ENCODE measurements at regions not wholly inside any gene's neighbourhood (a gene's known extent, or its start where the extent isn't known, plus 50 kb on each side); places are given as distances from the start of the nearest gene placed in this dataset.

DNA sequence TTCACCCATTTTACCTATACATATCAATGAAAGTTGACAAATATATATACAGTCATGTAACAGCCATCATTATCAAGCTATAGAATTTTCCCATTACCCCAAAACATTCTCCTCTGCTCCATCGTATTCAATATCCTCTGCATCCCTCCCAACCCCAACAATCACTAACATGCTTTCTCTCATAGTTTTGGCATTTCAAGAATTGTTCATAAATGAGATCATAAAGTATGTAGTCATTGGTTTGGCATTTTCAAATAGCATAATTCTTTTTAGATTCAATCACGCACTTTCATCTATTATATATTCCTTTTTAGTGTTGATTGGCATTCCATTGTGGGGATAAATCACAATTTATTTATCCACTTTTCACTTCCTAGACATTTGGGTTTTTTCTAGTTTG lies 866.0 kb upstream of the TMEM132C start:
- DNase-seq (ENCODE audit: low read depth in 2 of 2, low spot score in 1 of 2), result no peak

DNA sequence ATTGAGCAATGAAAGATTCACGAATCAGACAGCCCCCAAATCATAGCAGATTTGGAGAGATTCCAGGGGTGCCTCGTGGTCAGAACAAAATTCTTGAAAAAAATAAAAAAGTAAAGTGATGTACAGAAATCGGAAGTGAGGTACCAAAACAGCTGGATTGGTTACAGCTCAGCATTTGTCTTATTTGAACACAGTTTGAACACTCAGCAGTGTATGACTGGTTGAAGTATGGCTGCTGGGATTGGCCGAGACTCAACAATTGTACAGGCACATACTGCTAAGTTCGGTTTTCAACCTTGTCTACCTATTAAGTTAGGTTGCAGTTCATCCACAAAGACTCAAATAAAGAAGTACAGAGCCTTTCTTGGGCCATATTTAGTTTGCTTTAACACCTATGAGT lies 865.4 kb upstream of the TMEM132C start:
- DNase-seq (ENCODE audit: low read depth in 2 of 2, low spot score in 1 of 2), result no peak

DNA sequence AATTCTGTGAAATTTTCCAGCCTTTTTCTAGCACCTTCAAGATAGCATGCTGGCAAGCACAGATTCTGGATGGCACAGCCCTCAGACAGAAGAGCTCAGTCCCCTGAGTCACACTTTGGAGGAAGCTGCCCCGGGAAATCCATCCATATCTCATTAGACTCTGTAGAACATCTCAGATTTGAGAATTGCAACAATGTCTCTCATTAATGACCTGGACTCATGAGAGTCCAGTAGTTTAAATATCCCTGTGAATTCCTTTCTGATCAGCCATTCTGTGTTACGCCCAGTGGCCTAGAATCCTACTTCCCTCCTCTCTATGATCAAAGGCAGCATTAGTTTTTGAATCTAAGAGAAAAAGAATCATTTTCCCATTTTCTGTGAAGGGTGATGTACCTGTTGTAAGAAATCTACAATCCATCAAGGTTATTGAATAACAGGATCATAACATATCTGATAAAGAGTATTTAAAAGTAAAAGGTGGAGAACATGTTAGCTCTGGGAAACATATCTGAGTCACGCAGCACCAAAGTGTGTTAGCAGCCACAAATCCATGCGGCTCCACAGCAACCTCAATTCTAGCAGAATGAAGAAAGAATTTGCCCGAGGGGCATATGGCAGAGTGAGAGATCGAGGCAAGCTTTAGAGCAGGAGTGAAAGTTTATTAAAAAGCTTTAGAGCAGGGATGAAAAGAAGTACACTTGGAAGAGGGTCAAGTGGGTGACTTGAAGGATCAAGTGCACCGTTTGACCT lies 855.6 kb upstream of the TMEM132C start:
- no peak for DNase-seq (ENCODE audit: low read depth in 2 of 2, low spot score in 1 of 2)

DNA sequence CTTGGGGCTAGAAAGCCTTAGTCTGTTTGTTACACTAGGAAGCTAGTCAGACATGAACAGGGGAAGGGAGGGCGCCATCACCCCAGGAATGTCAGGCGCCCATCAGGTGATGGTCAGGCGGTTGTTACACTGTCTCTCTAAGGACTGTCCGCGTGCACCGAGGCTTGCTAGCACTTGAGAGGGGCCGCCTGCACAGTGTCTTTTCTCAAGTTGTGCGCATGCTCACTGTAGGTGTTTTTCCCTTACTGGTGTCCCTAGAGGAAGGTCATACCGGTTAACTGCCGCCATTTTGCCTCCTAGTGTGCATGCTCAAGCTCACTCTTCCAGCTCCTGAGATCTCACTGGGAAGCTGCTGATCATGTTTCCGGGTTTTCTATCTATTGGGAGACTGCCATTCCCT lies 855.0 kb upstream of the TMEM132C start:
- no peak for DNase-seq (ENCODE audit: low read depth in 2 of 2, low spot score in 1 of 2)

DNA sequence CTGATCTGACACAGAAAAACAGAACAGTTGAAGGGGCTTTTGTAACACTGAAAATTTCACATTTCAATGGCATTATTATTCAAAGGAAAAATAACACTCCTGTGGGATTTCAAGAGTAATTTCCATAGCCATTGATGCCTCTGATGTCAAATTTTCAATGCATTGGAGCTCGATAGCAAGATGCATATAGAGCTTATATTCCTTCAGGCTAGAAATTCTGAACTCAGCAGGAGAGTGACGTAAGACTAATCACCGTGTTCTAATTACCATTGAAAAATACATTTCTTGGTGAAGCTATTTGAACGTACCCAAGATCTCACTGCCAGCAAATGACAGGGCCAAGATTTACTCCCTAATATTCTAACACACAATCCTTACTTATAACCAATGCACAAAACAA lies 854.1 kb upstream of the TMEM132C start:
- DNase-seq (ENCODE audit: low read depth in 2 of 2, low spot score in 1 of 2), result no peak

DNA sequence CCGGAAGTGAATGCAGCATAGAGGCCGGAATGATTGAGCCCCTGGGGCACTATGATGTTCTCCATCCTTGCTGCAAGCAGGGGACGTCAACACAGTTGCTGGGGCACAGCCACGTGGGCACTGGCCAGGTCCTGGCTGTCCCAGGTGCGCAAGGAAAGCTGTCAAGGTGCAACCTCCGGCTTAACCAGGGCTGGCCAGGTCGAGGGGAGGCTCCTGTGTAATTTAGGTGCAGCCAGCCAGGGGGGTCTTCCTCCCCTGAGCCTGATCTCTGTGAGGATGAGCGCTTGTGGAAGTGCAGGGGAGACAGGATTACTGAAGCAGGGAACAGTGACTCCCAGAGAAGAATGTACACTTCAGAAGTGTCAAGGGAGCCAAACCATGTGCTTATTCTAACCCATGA lies 852.8 kb upstream of the TMEM132C start:
- DNase-seq (ENCODE audit: low read depth in 2 of 2, low spot score in 1 of 2), result no peak

DNA sequence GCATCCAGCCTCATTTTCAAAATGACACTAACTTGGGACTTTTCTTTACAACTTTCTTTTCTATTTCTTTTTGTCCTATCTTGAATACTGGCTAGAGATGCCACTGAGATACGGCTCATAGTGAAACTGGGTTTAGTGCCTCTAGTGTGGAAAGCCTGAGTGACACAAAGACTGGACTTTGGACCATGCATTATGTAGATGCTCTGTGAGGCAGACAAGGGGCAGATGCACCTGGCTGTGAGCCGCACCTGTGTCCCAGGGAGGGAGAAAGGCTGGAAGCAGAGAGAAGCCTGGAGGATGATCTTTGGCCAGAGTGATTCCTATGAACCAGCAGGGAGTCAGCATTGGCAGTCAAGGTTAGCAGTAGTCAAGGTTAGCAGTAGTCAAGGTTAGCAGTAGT lies 852.3 kb upstream of the TMEM132C start:
- DNase-seq (ENCODE audit: low read depth in 2 of 2, low spot score in 1 of 2), result no peak

DNA sequence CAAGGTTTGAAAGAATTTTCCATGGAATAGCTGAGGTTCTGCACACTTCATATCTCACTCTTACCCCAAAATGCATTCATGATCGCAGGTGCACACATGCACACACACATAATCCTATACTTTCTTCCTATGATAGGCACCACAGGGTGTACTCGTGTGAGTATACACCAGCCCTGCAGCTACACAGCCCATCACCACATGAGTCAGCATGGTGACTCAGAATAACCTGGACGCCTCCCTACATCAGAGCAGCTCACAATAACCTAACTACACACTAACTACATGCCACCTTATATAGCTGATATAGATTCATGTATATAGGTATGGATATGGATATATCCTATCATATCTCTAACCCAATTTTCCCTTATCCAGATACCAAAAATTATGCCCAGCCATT lies 850.2 kb upstream of the TMEM132C start:
- DNase-seq (ENCODE audit: low read depth in 2 of 2, low spot score in 1 of 2), result no peak

DNA sequence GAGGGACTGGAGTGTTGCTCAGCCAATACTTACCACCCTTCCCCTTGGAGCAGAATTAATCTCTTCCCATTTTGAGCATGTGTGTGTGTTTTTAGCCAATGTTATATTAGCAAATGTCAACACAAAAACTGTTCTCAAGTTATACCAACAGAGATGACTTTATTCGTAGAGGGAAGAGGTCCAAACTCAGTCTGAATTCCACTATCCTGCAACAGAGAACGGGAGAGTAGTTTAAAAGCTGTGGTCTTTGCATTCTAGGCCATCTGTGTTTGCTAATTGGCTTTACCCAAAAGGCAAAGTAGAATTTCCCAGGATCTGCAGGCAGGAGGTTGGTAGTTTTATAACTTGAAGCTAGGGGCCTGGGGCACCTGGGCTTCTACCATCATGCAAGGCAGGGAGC lies 847.9 kb upstream of the TMEM132C start:
- no peak for DNase-seq (ENCODE audit: low read depth in 2 of 2, low spot score in 1 of 2)

DNA sequence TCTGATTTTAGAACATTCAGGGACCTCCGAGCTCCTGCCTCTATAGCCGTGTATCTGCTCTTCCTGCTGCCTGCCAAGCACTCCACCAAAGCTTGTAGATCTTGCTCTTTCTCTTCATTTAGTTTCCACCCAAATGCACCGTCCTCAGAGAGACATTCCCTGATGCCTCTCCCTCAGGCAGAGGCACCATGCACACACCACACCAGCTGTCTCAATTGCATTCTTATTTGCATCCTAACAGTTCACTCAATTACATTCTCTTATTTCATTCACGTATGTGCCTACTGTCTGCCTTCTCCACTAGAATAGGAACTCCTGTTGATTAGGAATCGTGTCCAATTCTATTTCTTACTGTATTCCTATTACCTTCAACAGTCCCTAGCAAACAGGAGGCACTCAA lies 845.4 kb upstream of the TMEM132C start:
- DNase-seq (ENCODE audit: low read depth in 2 of 2, low spot score in 1 of 2), result no peak

DNA sequence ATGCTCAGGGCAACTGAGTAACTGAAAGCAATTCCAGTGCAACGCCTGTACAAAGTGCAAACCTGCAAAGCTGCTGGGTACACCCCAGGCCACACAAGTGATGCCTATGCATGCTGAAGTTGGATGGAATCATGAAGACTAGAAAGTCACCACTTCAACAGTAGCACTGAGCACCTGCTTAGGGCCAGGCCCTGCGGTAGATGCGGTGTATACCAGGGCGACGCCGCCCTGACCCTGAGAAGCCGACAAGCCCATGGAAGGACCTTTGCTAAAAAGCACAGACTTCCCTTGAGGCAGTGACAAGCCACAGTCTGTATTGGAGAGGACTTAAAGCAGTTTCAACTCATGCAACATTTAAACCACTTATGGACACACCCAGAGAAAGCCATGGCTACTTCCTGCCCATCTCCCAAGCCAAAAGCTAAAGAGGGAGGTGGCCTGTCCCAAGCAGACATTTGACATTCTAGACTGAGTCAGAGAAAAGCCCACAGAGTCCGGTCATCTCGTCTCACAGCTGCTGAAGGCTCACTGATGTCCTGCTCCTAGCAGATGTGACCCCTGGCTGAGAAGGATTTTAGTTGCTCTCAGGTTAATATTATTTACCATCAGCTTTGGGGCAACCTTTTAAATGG lies 843.9 kb upstream of the TMEM132C start:
- DNase-seq (ENCODE audit: low read depth in 2 of 2, low spot score in 1 of 2), result no peak

DNA sequence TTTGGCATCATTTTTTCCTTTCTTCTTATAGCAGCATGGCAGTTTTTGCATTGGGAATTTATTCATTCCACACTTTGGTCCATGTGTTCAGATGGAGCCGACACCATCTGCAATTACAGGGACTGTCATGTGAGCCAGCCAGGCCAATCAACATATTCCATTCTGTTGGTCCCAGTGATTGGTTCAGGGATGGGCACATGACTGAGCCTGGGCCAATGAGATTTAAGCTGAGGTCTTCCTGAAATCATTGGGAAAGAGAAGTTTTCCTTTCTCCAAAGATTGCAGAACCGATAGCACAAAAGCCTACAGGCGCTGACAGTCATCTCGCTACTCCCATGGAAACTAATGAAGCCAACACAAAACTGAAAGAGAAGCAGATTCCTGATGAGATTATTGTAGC lies 841.5 kb upstream of the TMEM132C start:
- DNase-seq (ENCODE audit: low read depth in 2 of 2, low spot score in 1 of 2), result no peak

DNA sequence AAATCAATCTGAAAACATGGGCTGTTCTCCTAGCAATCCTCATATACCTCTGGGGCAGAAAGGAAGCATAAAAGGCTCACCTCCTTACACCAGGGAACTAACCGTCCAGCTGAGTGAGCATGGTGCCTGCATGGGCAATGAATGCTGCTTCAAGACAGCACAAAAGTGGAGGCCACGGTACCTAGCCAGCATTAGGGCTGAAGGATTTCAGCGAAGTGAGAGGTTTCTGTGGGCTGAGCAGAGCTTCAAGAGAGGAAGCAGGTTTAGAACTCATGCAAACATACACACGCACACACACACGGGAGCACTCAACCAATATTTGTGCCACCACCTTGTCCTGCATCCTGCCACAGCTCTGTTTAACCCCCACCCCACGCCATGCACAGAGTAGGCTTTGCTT lies 838.5 kb upstream of the TMEM132C start:
- no peak for DNase-seq (ENCODE audit: low read depth in 2 of 2, low spot score in 1 of 2)

DNA sequence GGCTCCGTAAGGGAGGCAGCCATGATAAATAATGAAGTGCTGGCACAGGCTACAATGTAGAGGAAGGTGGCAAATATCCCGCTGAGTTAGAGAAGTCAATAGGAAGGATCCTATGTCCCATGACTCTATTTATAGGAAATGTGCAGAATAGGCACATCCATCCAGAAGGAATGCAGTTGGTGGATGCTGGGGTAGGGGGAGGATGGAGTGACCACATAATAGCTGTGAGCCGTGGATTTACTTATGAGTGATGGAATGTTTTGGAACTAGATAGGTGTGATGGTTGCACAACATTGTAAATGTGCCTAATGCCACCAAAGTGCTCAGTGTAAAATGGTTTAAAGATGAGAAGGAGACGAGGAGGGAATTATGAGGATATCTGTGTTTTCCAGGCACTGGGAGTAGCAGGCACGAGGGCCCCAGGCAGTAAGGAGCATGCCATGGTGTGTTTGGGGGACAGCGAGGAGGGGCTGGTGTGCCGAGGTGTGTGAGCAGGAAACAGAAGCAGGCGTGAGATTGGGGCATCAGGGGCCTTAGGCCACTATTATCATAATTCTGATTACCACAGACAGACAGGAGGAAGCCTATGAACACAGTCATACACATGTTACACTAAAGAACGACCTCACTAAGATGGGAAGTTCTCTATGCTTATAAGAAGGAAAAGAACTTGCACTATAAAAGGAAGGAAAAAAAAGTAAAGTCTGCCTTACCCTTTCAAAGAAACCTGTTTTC lies 837.3 kb upstream of the TMEM132C start:
- DNase-seq (ENCODE audit: low read depth in 2 of 2, low spot score in 1 of 2), result no peak

DNA sequence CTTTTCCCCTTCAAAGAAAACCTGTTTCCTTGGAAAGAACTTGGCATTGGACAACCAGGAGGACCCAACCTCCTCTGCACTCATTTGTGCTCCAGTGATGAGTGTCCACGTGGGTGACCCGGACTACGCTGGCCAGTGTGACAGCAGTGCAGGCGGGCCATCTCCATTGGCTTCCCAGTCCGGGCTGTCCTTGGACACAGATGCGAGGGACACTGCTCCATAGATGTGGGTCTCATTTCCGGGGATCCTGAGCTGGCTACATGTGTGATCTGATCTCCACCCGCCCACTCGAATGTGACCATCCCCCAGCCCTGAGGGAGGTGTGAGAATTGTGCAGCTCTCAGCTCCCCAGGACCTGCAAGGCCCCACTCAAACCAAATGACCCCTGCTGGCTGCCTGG lies 836.6 kb upstream of the TMEM132C start:
- no peak for DNase-seq (ENCODE audit: low read depth in 2 of 2, low spot score in 1 of 2)

DNA sequence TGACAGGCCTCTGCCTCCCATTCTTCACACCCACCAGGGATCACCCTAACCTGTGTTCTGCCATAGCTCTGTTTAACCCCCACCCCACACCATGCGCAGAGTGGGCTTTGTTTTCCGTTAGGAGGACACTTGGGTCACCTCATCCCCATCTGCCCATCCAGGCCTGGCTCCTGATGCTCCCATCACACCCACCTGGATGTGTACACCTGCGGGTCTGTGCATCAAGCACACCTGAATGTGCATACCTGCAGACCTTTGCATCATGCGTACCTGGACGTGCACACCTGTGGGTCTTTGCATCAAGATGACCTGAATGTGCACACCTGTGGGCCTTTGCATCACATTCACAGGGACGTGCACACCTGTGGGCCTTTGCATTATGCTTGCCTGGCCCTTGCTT lies 835.8 kb upstream of the TMEM132C start:
- DNase-seq (ENCODE audit: low read depth in 2 of 2, low spot score in 1 of 2), result no peak

DNA sequence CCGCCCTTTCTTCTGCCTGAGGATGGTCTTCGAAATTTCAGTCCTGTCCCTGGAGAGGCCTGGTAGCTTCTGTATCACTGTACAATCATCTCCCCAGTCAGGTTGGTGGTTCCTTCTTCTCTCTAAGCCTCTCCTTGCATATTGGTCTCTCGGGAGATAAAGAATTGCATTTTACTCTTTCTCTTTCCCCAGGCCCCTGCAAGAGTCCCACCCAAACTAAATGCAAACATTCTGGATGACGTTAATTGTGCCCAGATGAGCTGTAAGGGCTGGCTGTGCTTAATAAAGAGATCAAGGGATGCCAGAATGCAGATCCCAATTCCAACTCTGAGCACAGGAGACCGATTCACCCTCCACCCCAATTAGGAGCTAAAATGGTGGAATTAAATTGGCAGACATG lies 835.4 kb upstream of the TMEM132C start:
- DNase-seq (ENCODE audit: low read depth in 2 of 2, low spot score in 1 of 2), result no peak

DNA sequence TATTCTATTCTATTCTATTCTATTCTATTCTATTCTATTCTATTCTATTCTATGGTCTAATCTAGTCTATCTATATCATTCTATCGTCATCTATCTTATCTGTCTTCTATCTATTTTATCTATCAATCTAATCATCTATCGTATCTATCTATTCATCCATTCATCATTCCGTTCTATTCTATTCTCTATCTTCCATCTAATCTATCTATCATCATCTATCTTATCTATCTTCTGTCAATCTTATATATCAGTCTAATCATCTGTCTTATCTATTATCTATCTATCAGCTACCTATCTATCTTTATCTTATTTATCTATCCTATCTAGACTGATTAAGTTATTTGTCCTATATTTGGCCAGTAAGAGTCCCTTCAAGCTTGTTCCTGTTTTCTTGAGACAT lies 831.5 kb upstream of the TMEM132C start:
- no peak for DNase-seq (ENCODE audit: low read depth in 2 of 2, low spot score in 1 of 2)

DNA sequence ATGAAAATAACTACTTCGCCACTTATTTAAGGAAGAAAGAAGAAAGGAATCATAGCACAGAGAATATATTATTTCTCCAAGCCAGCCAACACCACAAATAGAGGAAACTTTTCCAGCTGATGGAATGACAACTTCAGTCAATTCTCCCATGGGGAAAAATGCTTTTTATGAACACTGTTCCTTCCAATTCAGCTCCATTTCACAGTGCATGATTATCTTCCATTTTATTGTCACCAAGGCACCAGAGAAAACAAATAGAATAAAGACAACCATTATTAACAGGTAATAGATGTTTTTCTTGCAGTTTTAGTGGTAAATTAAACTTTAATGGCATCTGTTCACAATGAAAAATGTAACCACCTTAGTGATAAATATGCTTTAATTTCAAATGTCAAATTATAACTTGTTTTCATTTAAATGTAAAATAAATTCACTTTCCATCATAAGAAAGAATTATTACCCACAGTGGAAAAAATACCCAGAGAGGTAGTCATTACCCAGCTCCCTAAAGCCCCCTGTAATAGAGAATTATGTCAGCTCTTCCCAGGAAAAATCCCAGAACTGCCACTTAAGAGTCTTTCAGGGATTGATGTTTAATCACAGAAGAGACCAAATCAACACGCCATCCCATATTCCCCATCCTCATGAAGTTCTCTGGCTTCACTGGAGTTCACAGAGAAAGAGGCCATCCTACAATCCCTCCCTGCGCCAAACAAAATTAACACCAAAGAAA lies 828.3 kb upstream of the TMEM132C start:
- no peak for DNase-seq (ENCODE audit: low read depth in 2 of 2, low spot score in 1 of 2)

DNA sequence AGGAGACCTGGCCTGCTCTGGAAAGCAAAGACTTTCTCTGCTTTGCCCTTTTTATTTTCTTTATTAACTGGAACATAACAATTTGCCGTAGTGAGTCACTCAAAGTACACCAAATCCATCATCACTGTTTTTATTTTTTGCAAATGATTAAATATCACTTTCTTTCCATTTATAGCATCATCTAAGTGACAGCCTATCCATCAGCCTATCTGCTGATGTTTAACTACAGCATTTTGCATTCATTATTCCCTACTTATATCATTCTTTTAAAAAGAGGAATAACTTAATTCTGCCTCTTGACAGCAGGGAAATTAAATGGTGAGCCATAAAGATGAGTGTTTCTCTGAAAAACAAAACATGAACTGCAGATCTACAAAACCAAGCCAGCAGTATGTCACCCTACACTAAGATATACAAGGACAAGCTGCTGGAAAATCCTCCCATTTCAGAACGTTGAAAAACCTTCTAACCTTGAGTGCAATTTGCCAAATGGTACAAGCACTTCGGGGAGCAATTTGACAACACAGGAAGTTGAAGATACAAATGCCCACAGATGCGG lies 821.3 kb upstream of the TMEM132C start:
- no peak for DNase-seq (ENCODE audit: low read depth in 2 of 2, low spot score in 1 of 2)

DNA sequence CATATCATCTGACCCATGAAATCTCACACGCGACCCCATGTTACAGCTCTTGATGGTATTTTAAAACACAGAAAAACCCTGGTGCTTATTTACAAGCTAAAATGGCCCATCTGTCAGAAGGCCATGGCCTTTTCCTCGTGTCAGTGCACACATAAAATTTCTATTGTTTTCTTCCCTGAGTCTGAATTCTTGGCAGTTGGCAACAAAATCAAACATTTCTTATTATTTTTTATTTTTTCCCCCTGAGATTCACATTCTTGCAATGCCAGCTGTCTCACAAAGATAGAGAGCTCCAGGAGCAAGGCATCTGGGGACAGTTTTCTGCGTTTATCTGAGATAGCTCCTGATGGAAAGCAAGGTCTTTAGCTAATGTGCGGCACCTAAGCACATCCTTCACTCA lies 818.1 kb upstream of the TMEM132C start:
- no peak for DNase-seq (ENCODE audit: low read depth in 2 of 2, low spot score in 1 of 2)

DNA sequence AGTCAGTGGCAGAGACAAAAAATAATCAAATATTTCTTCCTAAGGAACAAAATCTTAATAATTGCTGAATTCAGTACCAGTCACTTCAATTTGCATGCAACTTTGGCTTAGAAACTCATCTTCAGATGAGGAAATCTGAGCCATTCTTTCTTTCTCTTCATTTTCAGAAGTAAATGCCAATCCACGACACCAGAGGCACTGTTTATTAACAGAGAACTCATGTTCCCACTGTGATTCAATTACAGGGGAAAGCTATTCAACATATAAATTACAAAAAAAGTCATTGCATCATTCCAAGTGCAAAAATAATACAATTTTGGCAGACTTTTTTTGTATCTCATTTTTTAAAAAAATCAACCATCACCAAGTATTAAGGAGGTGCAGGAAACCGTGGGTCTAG lies 816.1 kb upstream of the TMEM132C start:
- no peak for DNase-seq (ENCODE audit: low read depth in 2 of 2, low spot score in 1 of 2)
